Cardiac muscle cell (in vitro differentiated cells and primary cell): ENCODE measurements at regions not wholly inside any gene's neighbourhood (a gene's known extent, or its start where the extent isn't known, plus 50 kb on each side); places are given as distances from the start of the nearest gene placed in this dataset.

ENCODE experiments used
- DNase-seq, 2 donors: peaks; one replicate each; pipeline versions ENCODE4 v3.0.0 to v3.0.0-alpha.2; 2010 to 2017; ENCODE audit warnings: low read depth in 1 of 2, low spot score in 1 of 2
- H3K27ac ChIP-seq: fragments of 200-600 bp; sonication (generic); 2 replicates; pipeline ENCODE4 v1.5.1; 2016
- H3K27me3 ChIP-seq: fragments of 200-600 bp; sonication (generic); 2 replicates; pipeline ENCODE4 v1.6.0; 2016; ENCODE audit warnings: control low read depth
- H3K36me3 ChIP-seq: fragments of 200-600 bp; sonication (generic); 2 replicates; pipeline ENCODE4 v1.5.1; 2016; ENCODE audit warnings: control low read depth
- H3K4me1 ChIP-seq: fragments of 200-600 bp; sonication (generic); 2 replicates; pipeline ENCODE4 v1.8.1; 2017; ENCODE audit warnings: low read depth, mild to moderate bottlenecking, mixed run types
- H3K4me3 ChIP-seq: fragments of 200-600 bp; sonication (generic); 2 replicates; pipeline ENCODE4 v1.5.1; 2016; ENCODE audit warnings: mild to moderate bottlenecking
- H3K9me3 ChIP-seq: fragments of 200-600 bp; sonication (generic); 2 replicates; pipeline ENCODE4 v1.5.1; 2017; ENCODE audit warnings: low read depth, mild to moderate bottlenecking, control low read depth
- CTCF ChIP-seq: IDR thresholded peaks from 2 replicates; pipeline ENCODE4 v1.5.1; 2012; ENCODE audit warnings: low read depth, mild to moderate bottlenecking, low read length

- Histone ChIP-seq H3K4me1 (peaks cover 5% of the 10 kb centered on the region), H3K9me3 (no peaks in the 10 kb centered on the region)
- no peak for TF ChIP-seq CTCF
These were observed 376.5 kb upstream of the DAB1 start for GRCh38 chr1:57800376-57800775.

GRCh38 chr1:57799490-57800115 is 375.7 kb upstream of the DAB1 start:
- H3K4me3 ChIP-seq: no peak overlapping the region
- H3K36me3 ChIP-seq: no peaks in the 10 kb centered on the region
- H3K9me3 ChIP-seq: no peaks in the 10 kb centered on the region
- no peak for TF ChIP-seq CTCF
- H3K4me1 ChIP-seq: peaks cover 5% of the 10 kb centered on the region
- DNase-seq: no peak
- no peaks in the 10 kb centered on the region for H3K27me3 ChIP-seq
- no peak overlapping the region for H3K27ac ChIP-seq

More at GRCh38 chr1:57800376-57800775, 376.5 kb upstream of the DAB1 start:
- H3K27me3 ChIP-seq: no peaks in the 10 kb centered on the region
- no peak overlapping the region for H3K4me3 ChIP-seq
- no peak for DNase-seq
- no peak overlapping the region for H3K27ac ChIP-seq
- H3K36me3 ChIP-seq: no peaks in the 10 kb centered on the region

- Histone ChIP-seq H3K27ac (no peak overlapping the region), H3K9me3 (no peaks in the 10 kb centered on the region), H3K4me3 (no peak overlapping the region), H3K36me3 (no peaks in the 10 kb centered on the region), H3K4me1 (peaks cover 5% of the 10 kb centered on the region), H3K27me3 (no peaks in the 10 kb centered on the region)
- no peak for DNase-seq
- TF ChIP-seq CTCF: no peak
These were observed 374.7 kb upstream of the DAB1 start for GRCh38 chr1:57798543-57798942.

- Histone ChIP-seq H3K27ac (no peak overlapping the region), H3K4me1 (peaks cover 18% of the 10 kb centered on the region), H3K27me3 (no peaks in the 10 kb centered on the region), H3K4me3 (no peak overlapping the region), H3K36me3 (no peaks in the 10 kb centered on the region), H3K9me3 (no peaks in the 10 kb centered on the region)
- no peak for DNase-seq
- TF ChIP-seq CTCF: no peak
These were observed 373.2 kb upstream of the DAB1 start for GRCh38 chr1:57797084-57797483.

- Histone ChIP-seq H3K36me3 (no peaks in the 10 kb centered on the region), H3K4me3 (no peak overlapping the region), H3K9me3 (no peaks in the 10 kb centered on the region), H3K27ac (no peak overlapping the region), H3K27me3 (no peaks in the 10 kb centered on the region), H3K4me1 (peaks cover 23% of the 10 kb centered on the region)
- TF ChIP-seq CTCF: no peak
- peak in 1 of 2 donors; percentile 5 for DNase-seq
These were observed 372.8 kb upstream of the DAB1 start for GRCh38 chr1:57796616-57797015.
